SK-N-SH (cell line): ENCODE measurements at regions not wholly inside any gene's neighbourhood (a gene's known extent, or its start where the extent isn't known, plus 50 kb on each side); places are given as distances from the start of the nearest gene placed in this dataset.

ENCODE experiments used
- EP300 ChIP-seq, 2 experiments: IDR thresholded peaks; 2 replicates each; pipeline versions ENCODE4 v1.4.0 to v1.6.1; 2012; ENCODE audit warnings: borderline replicate concordance in 1 of 2, low read depth in 1 of 2, low read length in 1 of 2
- EZH2phosphoT487 ChIP-seq: fragments of 200-600 bp; sonication (generic); IDR thresholded peaks from 2 replicates; pipeline ENCODE4 v1.6.1; 2017; ENCODE audit warnings: low read depth, mixed run types, mild to moderate bottlenecking, antibody characterized with exemption, moderate library complexity, borderline replicate concordance
- FOXM1 ChIP-seq: IDR thresholded peaks from 2 replicates; pipeline ENCODE4 v1.4.0; 2012; ENCODE audit warnings: low read depth, mild to moderate bottlenecking
- NRF1 ChIP-seq: IDR thresholded peaks from 2 replicates; pipeline ENCODE4 v1.6.1; 2012; ENCODE audit warnings: low read depth, mild to moderate bottlenecking, low read length
- SMC3 ChIP-seq: IDR thresholded peaks from 2 replicates; pipeline ENCODE4 v1.6.1; 2012; ENCODE audit warnings: low read depth, low read length, improper control_type of control experiment
- TF ChIP-seq, protein P1 (sequence below): fragments of 150-350 bp; IDR thresholded peaks from 2 replicates; pipeline ENCODE4 v1.6.1; 2016; ENCODE audit warnings: mild to moderate bottlenecking, low read depth, low read length
- TF ChIP-seq, protein P2 (sequence below): IDR thresholded peaks from 2 replicates; pipeline ENCODE4 v1.4.0; 2012; ENCODE audit warnings: low read depth
- TF ChIP-seq, protein P3 (sequence below): IDR thresholded peaks from 2 replicates; pipeline ENCODE4 v1.6.1; 2012; ENCODE audit warnings: mild to moderate bottlenecking, low read depth, low read length, moderate library complexity
- TF ChIP-seq, protein P4 (sequence below): IDR thresholded peaks from 2 replicates; pipeline ENCODE4; 2012
- TF ChIP-seq, protein P5 (sequence below): fragments of 200-600 bp; sonication (generic); IDR thresholded peaks from 2 replicates; pipeline ENCODE4 v1.6.1; 2017; ENCODE audit warnings: antibody characterized with exemption, mild to moderate bottlenecking, moderate library complexity
- TF ChIP-seq, protein P6 (sequence below): IDR thresholded peaks from 2 replicates; pipeline ENCODE4 v1.4.0; 2012; ENCODE audit warnings: low read depth, borderline replicate concordance
- TF ChIP-seq, protein P7 (sequence below): fragments of 150-350 bp; IDR thresholded peaks from 2 replicates; pipeline ENCODE4 v1.6.1; 2017; ENCODE audit warnings: antibody characterized with exemption, low read length, low read depth, borderline replicate concordance

DNA sequence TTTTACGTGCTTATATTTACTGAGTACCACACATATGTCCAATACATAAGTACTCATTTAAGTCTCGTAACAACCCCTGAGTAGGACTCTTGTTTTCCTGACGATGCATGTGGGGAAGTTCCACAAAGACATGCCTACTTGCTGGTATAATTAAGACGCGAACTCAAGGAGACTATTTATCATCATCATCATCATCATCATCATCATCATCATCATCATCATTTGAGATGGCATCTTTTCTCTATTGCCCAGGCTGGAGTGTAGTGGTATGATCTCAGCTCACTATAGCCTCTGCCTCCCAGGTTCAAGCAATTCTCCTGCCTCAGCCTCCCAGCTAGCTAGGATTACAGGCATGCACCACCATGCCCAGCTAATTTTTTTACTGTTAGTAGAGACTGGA, 809.9 kb upstream of the EEF2KMT start:
- TF ChIP-seq SMC3 (no peak), EP300 (IDR thresholded peaks at IDR 0.05; ENCODE audit: borderline replicate concordance in 1 of 2, low read depth in 1 of 2, low read length in 1 of 2) (no peak), EZH2phosphoT487 (no peak), FOXM1 (no peak), NRF1 (no peak)
- TF ChIP-seq, protein P1, sequence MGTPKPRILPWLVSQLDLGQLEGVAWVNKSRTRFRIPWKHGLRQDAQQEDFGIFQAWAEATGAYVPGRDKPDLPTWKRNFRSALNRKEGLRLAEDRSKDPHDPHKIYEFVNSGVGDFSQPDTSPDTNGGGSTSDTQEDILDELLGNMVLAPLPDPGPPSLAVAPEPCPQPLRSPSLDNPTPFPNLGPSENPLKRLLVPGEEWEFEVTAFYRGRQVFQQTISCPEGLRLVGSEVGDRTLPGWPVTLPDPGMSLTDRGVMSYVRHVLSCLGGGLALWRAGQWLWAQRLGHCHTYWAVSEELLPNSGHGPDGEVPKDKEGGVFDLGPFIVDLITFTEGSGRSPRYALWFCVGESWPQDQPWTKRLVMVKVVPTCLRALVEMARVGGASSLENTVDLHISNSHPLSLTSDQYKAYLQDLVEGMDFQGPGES = no peak
- TF ChIP-seq, protein P2, sequence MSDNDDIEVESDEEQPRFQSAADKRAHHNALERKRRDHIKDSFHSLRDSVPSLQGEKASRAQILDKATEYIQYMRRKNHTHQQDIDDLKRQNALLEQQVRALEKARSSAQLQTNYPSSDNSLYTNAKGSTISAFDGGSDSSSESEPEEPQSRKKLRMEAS = no peak
- TF ChIP-seq, protein P3, sequence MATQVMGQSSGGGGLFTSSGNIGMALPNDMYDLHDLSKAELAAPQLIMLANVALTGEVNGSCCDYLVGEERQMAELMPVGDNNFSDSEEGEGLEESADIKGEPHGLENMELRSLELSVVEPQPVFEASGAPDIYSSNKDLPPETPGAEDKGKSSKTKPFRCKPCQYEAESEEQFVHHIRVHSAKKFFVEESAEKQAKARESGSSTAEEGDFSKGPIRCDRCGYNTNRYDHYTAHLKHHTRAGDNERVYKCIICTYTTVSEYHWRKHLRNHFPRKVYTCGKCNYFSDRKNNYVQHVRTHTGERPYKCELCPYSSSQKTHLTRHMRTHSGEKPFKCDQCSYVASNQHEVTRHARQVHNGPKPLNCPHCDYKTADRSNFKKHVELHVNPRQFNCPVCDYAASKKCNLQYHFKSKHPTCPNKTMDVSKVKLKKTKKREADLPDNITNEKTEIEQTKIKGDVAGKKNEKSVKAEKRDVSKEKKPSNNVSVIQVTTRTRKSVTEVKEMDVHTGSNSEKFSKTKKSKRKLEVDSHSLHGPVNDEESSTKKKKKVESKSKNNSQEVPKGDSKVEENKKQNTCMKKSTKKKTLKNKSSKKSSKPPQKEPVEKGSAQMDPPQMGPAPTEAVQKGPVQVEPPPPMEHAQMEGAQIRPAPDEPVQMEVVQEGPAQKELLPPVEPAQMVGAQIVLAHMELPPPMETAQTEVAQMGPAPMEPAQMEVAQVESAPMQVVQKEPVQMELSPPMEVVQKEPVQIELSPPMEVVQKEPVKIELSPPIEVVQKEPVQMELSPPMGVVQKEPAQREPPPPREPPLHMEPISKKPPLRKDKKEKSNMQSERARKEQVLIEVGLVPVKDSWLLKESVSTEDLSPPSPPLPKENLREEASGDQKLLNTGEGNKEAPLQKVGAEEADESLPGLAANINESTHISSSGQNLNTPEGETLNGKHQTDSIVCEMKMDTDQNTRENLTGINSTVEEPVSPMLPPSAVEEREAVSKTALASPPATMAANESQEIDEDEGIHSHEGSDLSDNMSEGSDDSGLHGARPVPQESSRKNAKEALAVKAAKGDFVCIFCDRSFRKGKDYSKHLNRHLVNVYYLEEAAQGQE = no peak
- TF ChIP-seq, protein P4, sequence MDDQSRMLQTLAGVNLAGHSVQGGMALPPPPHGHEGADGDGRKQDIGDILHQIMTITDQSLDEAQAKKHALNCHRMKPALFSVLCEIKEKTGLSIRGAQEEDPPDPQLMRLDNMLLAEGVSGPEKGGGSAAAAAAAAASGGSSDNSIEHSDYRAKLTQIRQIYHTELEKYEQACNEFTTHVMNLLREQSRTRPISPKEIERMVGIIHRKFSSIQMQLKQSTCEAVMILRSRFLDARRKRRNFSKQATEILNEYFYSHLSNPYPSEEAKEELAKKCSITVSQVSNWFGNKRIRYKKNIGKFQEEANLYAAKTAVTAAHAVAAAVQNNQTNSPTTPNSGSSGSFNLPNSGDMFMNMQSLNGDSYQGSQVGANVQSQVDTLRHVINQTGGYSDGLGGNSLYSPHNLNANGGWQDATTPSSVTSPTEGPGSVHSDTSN = no peak
- TF ChIP-seq, protein P5, sequence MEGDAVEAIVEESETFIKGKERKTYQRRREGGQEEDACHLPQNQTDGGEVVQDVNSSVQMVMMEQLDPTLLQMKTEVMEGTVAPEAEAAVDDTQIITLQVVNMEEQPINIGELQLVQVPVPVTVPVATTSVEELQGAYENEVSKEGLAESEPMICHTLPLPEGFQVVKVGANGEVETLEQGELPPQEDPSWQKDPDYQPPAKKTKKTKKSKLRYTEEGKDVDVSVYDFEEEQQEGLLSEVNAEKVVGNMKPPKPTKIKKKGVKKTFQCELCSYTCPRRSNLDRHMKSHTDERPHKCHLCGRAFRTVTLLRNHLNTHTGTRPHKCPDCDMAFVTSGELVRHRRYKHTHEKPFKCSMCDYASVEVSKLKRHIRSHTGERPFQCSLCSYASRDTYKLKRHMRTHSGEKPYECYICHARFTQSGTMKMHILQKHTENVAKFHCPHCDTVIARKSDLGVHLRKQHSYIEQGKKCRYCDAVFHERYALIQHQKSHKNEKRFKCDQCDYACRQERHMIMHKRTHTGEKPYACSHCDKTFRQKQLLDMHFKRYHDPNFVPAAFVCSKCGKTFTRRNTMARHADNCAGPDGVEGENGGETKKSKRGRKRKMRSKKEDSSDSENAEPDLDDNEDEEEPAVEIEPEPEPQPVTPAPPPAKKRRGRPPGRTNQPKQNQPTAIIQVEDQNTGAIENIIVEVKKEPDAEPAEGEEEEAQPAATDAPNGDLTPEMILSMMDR = no peak
- TF ChIP-seq, protein P6, sequence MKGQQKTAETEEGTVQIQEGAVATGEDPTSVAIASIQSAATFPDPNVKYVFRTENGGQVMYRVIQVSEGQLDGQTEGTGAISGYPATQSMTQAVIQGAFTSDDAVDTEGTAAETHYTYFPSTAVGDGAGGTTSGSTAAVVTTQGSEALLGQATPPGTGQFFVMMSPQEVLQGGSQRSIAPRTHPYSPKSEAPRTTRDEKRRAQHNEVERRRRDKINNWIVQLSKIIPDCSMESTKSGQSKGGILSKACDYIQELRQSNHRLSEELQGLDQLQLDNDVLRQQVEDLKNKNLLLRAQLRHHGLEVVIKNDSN = no peak
- TF ChIP-seq, protein P7, sequence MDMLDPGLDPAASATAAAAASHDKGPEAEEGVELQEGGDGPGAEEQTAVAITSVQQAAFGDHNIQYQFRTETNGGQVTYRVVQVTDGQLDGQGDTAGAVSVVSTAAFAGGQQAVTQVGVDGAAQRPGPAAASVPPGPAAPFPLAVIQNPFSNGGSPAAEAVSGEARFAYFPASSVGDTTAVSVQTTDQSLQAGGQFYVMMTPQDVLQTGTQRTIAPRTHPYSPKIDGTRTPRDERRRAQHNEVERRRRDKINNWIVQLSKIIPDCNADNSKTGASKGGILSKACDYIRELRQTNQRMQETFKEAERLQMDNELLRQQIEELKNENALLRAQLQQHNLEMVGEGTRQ = no peak
